ENCODE measurements at regions not wholly inside any gene's neighbourhood (a gene's known extent, or its start where the extent isn't known, plus 50 kb on each side); places are given as distances from the start of the nearest gene placed in this dataset.
"Not testable (repeated sequence)": the region's sequence is repeated elsewhere in the genome, so short reads cannot be mapped to it uniquely, and the experiment has no call there.

GRCh38 chr7:17415955-17416354, 117.5 kb downstream of the AHR start:
- H3K4me3 Mint-ChIP-seq (ENCODE audit: unreplicated experiment) = no peak overlapping the region
- POLR2A ChIA-PET = interaction anchor here (0.6 kb wide), 1 partner anchor 38 kb away, joined by 3 read pairs; no protein-coding TSS in a partner anchor
- TF ChIP-seq CTCF (IDR thresholded peaks at IDR 0.05; ENCODE audit: unreplicated experiment) = no peak
- H3K9me3 Mint-ChIP-seq (ENCODE audit: unreplicated experiment) = no peaks in the 10 kb centered on the region
- no peak for DNase-seq (ENCODE audit: unreplicated experiment)
- intact Hi-C loops (cut with micrococcal nuclease) = no loop called here
- H3K27me3 Mint-ChIP-seq (ENCODE audit: insufficient read depth, unreplicated experiment) = no peaks in the 10 kb centered on the region
- BruUV-seq (replicated peaks) = no TSS peak
- CTCF ChIA-PET = no interaction called here
- no peak overlapping the region for H3K27ac Mint-ChIP-seq (ENCODE audit: low read depth, unreplicated experiment)
- no peaks in the 10 kb centered on the region for H3K36me3 Mint-ChIP-seq (ENCODE audit: insufficient read depth, unreplicated experiment)
- H3K4me1 Mint-ChIP-seq (ENCODE audit: insufficient read depth, unreplicated experiment) = no peaks in the 10 kb centered on the region

GRCh38 chr7:17420308-17421015, 122.0 kb downstream of the AHR start:
- H3K4me3 Mint-ChIP-seq (ENCODE audit: unreplicated experiment); H3K4me1 Mint-ChIP-seq (ENCODE audit: insufficient read depth, unreplicated experiment); intact Hi-C loops (cut with micrococcal nuclease); BruUV-seq (replicated peaks); H3K27ac Mint-ChIP-seq (ENCODE audit: low read depth, unreplicated experiment); H3K36me3 Mint-ChIP-seq (ENCODE audit: insufficient read depth, unreplicated experiment); H3K9me3 Mint-ChIP-seq (ENCODE audit: unreplicated experiment); DNase-seq (ENCODE audit: unreplicated experiment); H3K27me3 Mint-ChIP-seq (ENCODE audit: insufficient read depth, unreplicated experiment): not testable (repeated sequence)
- POLR2A ChIA-PET = interaction anchor here (0.6 kb wide), 1 partner anchor 360 kb away, joined by 3 read pairs; no protein-coding TSS in a partner anchor
- CTCF ChIA-PET = interaction anchor here (0.6 kb wide), 1 partner anchor 1713 kb away, joined by 3 read pairs; no protein-coding TSS in a partner anchor

GRCh38 chr7:17421941-17422340, 123.5 kb downstream of the AHR start:
- no peak for DNase-seq (ENCODE audit: unreplicated experiment)
- no TSS peak for BruUV-seq (replicated peaks)
- H3K36me3 Mint-ChIP-seq (ENCODE audit: insufficient read depth, unreplicated experiment) = no peaks in the 10 kb centered on the region
- ChIA-PET POLR2A (interaction anchor here (0.6 to 1.0 kb wide), 2 partner anchors 20 to 139 kb away, joined by 3 to 6 read pairs; no protein-coding TSS in a partner anchor), CTCF (interaction anchor here (0.6 kb wide), 1 partner anchor 226 kb away, joined by 3 read pairs; no protein-coding TSS in a partner anchor)
- peaks cover 4% of the 10 kb centered on the region for H3K9me3 Mint-ChIP-seq (ENCODE audit: unreplicated experiment)
- intact Hi-C loops (cut with micrococcal nuclease) = no loop called here
- H3K27me3 Mint-ChIP-seq (ENCODE audit: insufficient read depth, unreplicated experiment) = no peaks in the 10 kb centered on the region
- H3K4me1 Mint-ChIP-seq (ENCODE audit: insufficient read depth, unreplicated experiment) = no peaks in the 10 kb centered on the region
- no peak overlapping the region for H3K27ac Mint-ChIP-seq (ENCODE audit: low read depth, unreplicated experiment)
- H3K4me3 Mint-ChIP-seq (ENCODE audit: unreplicated experiment) = no peak overlapping the region
- no peak for TF ChIP-seq CTCF (IDR thresholded peaks at IDR 0.05; ENCODE audit: unreplicated experiment)

GRCh38 chr7:17422966-17423365, 124.5 kb downstream of the AHR start:
- CTCF ChIA-PET = no interaction called here
- H3K4me3 Mint-ChIP-seq (ENCODE audit: unreplicated experiment) = no peak overlapping the region
- no peaks in the 10 kb centered on the region for H3K4me1 Mint-ChIP-seq (ENCODE audit: insufficient read depth, unreplicated experiment)
- no peak for DNase-seq (ENCODE audit: unreplicated experiment)
- TF ChIP-seq CTCF (IDR thresholded peaks at IDR 0.05; ENCODE audit: unreplicated experiment) = no peak
- peaks cover 8% of the 10 kb centered on the region for H3K9me3 Mint-ChIP-seq (ENCODE audit: unreplicated experiment)
- BruUV-seq (replicated peaks) = no TSS peak
- no peaks in the 10 kb centered on the region for H3K27me3 Mint-ChIP-seq (ENCODE audit: insufficient read depth, unreplicated experiment)
- intact Hi-C loops (cut with micrococcal nuclease) = no loop called here
- H3K36me3 Mint-ChIP-seq (ENCODE audit: insufficient read depth, unreplicated experiment) = no peaks in the 10 kb centered on the region
- H3K27ac Mint-ChIP-seq (ENCODE audit: low read depth, unreplicated experiment) = no peak overlapping the region
- POLR2A ChIA-PET = no interaction called here
